Lower leg skin (tissue), 3 donors: ENCODE measurements at regions not wholly inside any gene's neighbourhood (a gene's known extent, or its start where the extent isn't known, plus 50 kb on each side); places are given as distances from the start of the nearest gene placed in this dataset.

ENCODE experiments used
- CTCF ChIP-seq, 3 donors: fragments of 450-650 bp; IDR thresholded peaks; one replicate each; pipeline ENCODE4 v1.5.1; 2016; ENCODE audit warnings: antibody characterized with exemption in 3 of 3, mild to moderate bottlenecking in 3 of 3, moderate library complexity in 2 of 3
- POLR2A ChIP-seq, 2 donors: fragments of 450-650 bp; IDR thresholded peaks; one replicate each; pipeline ENCODE4 v1.6.1; 2016 to 2017; ENCODE audit warnings: antibody characterized with exemption in 2 of 2, mild to moderate bottlenecking in 1 of 2, moderate library complexity in 1 of 2

GRCh38 chr5:26060212-26060611, 978.2 kb downstream of the CDH9 start:
- TF ChIP-seq CTCF (IDR thresholded peaks at IDR 0.05) (no peak), POLR2A (IDR thresholded peaks at IDR 0.05) (no peak)
